Mucosa of descending colon (tissue), 3 donors: ENCODE measurements at regions not wholly inside any gene's neighbourhood (a gene's known extent, or its start where the extent isn't known, plus 50 kb on each side); places are given as distances from the start of the nearest gene placed in this dataset.

Experiments used
- ATAC-seq: fragments of 200-7000 bp; cut with Tn5 transposase; one replicate; pipeline ENCODE4 v1.9.1; 2020; ENCODE audit warnings: mild to moderate bottlenecking, moderate library complexity
- DNase-seq, 3 donors: peaks; one replicate each; pipeline ENCODE4 v3.0.0-alpha.2; 2020
- H3K36me3 ChIP-seq: fragments of 200-600 bp; one replicate; pipeline ENCODE4 v1.8.0; 2021; ENCODE audit warnings: low read depth, mild to moderate bottlenecking
- H3K4me1 ChIP-seq: fragments of 200-600 bp; one replicate; pipeline ENCODE4 v1.8.0; 2021; ENCODE audit warnings: low read depth, mild to moderate bottlenecking
- H3K4me3 ChIP-seq: fragments of 200-600 bp; one replicate; pipeline ENCODE4 v1.8.0; 2021; ENCODE audit warnings: mild to moderate bottlenecking
- H3K9me3 ChIP-seq: fragments of 200-600 bp; one replicate; pipeline ENCODE4 v1.8.0; 2021; ENCODE audit warnings: mild to moderate bottlenecking
- CTCF ChIP-seq: fragments of 200-600 bp; IDR thresholded peaks from one replicate; pipeline ENCODE4 v1.8.0; 2022; ENCODE audit warnings: antibody characterized with exemption, mild to moderate bottlenecking
- intact Hi-C, 2 donors: fragments of 100-400 bp; cut with DNase I in 1 of 2; cut with micrococcal nuclease in 1 of 2; formaldehyde crosslinking; loops; one replicate each; pipeline versions ENCODE4 v1.11.0 to v1.11.1; 2022; cut with DNase I, micrococcal nuclease
- donor health status: DM: no; HTN: no; CAD: no; lungs with moderate emphysema.
- donor health status: DM: no; HTN: no; CAD: no.
- donor health status: DM: no; HTN: yes; CAD: no.

GRCh38 chr3:96750094-96750767 is 64.2 kb upstream of the EPHA6 start:
- H3K9me3 ChIP-seq: peaks cover 4% of the 10 kb centered on the region
- H3K36me3 ChIP-seq: no peaks in the 10 kb centered on the region
- intact Hi-C loops: no loop called here
- no peak for TF ChIP-seq CTCF
- DNase-seq (no peak), ATAC-seq (no peak)
- H3K4me1 ChIP-seq: no peaks in the 10 kb centered on the region
- H3K4me3 ChIP-seq: no peak overlapping the region

- H3K36me3 ChIP-seq: no peaks in the 10 kb centered on the region
- intact Hi-C loops: no loop called here
- H3K4me1 ChIP-seq: no peaks in the 10 kb centered on the region
- DNase-seq (no peak), ATAC-seq (no peak)
- H3K4me3 ChIP-seq: no peak overlapping the region
- no peak for TF ChIP-seq CTCF
- peaks cover 4% of the 10 kb centered on the region for H3K9me3 ChIP-seq
Observed at GRCh38 chr3:96753124-96753523, 61.3 kb upstream of the EPHA6 start.

- intact Hi-C loops: no loop called here
- TF ChIP-seq CTCF: no peak
- no peak overlapping the region for H3K4me3 ChIP-seq
- no peak for DNase-seq
- no peaks in the 10 kb centered on the region for H3K36me3 ChIP-seq
- no peak for ATAC-seq
- no peaks in the 10 kb centered on the region for H3K4me1 ChIP-seq
- H3K9me3 ChIP-seq: peaks cover 4% of the 10 kb centered on the region
Observed at GRCh38 chr3:96754128-96754527, 60.3 kb upstream of the EPHA6 start.

GRCh38 chr3:96755519-96755918 is 58.9 kb upstream of the EPHA6 start:
- DNase-seq (no peak), ATAC-seq (no peak)
- H3K36me3 ChIP-seq: no peaks in the 10 kb centered on the region
- no peak overlapping the region for H3K4me3 ChIP-seq
- no peaks in the 10 kb centered on the region for H3K9me3 ChIP-seq
- intact Hi-C loops: no loop called here
- no peak for TF ChIP-seq CTCF
- no peaks in the 10 kb centered on the region for H3K4me1 ChIP-seq

- Histone ChIP-seq H3K9me3 (no peaks in the 10 kb centered on the region), H3K4me1 (no peaks in the 10 kb centered on the region), H3K4me3 (no peak overlapping the region), H3K36me3 (no peaks in the 10 kb centered on the region)
- ATAC-seq (no peak), DNase-seq (no peak)
- TF ChIP-seq CTCF: no peak
- intact Hi-C loops: no loop called here
Observed at GRCh38 chr3:96756516-96756915, 57.9 kb upstream of the EPHA6 start.

GRCh38 chr3:96760956-96761355 is 53.4 kb upstream of the EPHA6 start:
- no peak for TF ChIP-seq CTCF
- Histone ChIP-seq H3K9me3 (peaks cover 4% of the 10 kb centered on the region), H3K4me3 (no peak overlapping the region), H3K36me3 (no peaks in the 10 kb centered on the region), H3K4me1 (no peaks in the 10 kb centered on the region)
- intact Hi-C loops: no loop called here
- ATAC-seq: no peak
- DNase-seq: no peak
